COLO829 (cell line): ENCODE measurements at regions not wholly inside any gene's neighbourhood (a gene's known extent, or its start where the extent isn't known, plus 50 kb on each side); places are given as distances from the start of the nearest gene placed in this dataset.

ENCODE experiments used
- DNase-seq: peaks from one replicate; pipeline ENCODE4 v3.0.0; 2012; ENCODE audit warnings: low spot score

GRCh38 chr6:22668717-22669116 lies 99.4 kb downstream of the HDGFL1 start:
- DNase-seq = no peak

GRCh38 chr6:22670605-22671004 lies 101.2 kb downstream of the HDGFL1 start:
- DNase-seq = peak; percentile 19

GRCh38 chr6:22673474-22673873 lies 104.1 kb downstream of the HDGFL1 start:
- DNase-seq = no peak

GRCh38 chr6:22680950-22681349 lies 111.6 kb downstream of the HDGFL1 start:
- no peak for DNase-seq

- DNase-seq = no peak
Observed at GRCh38 chr6:22681761-22682160, 112.4 kb downstream of the HDGFL1 start.

GRCh38 chr6:22682979-22683378 lies 113.6 kb downstream of the HDGFL1 start:
- DNase-seq = no peak

GRCh38 chr6:22690446-22690845 lies 121.1 kb downstream of the HDGFL1 start:
- DNase-seq = peak; percentile 43

- no peak for DNase-seq
Observed at GRCh38 chr6:22694092-22694724, 124.8 kb downstream of the HDGFL1 start.

- DNase-seq = no peak
Observed at GRCh38 chr6:22696481-22696880, 127.1 kb downstream of the HDGFL1 start.

- no peak for DNase-seq
Observed at GRCh38 chr6:22697306-22697705, 127.9 kb downstream of the HDGFL1 start.

GRCh38 chr6:22699151-22699550 lies 129.8 kb downstream of the HDGFL1 start:
- DNase-seq = no peak

GRCh38 chr6:22706651-22707050 lies 137.3 kb downstream of the HDGFL1 start:
- no peak for DNase-seq

- DNase-seq = no peak
Observed at GRCh38 chr6:22708469-22708868, 139.1 kb downstream of the HDGFL1 start.

- peak; percentile 84 for DNase-seq
Observed at GRCh38 chr6:22709803-22710202, 140.4 kb downstream of the HDGFL1 start.

- DNase-seq = no peak
Observed at GRCh38 chr6:22716721-22717120, 147.4 kb downstream of the HDGFL1 start.

- no peak for DNase-seq
Observed at GRCh38 chr6:22717915-22718314, 148.5 kb downstream of the HDGFL1 start.

- DNase-seq = no peak
Observed at GRCh38 chr6:22722913-22723312, 153.5 kb downstream of the HDGFL1 start.

- no peak for DNase-seq
Observed at GRCh38 chr6:22726966-22727365, 157.6 kb downstream of the HDGFL1 start.

- DNase-seq = no peak
Observed at GRCh38 chr6:22727710-22728109, 158.3 kb downstream of the HDGFL1 start.

- DNase-seq = peak; percentile 30
Observed at GRCh38 chr6:22732176-22732970, 163.0 kb downstream of the HDGFL1 start.

- no peak for DNase-seq
Observed at GRCh38 chr6:22736740-22737139, 167.4 kb downstream of the HDGFL1 start.

GRCh38 chr6:22737331-22737730 lies 168.0 kb downstream of the HDGFL1 start:
- DNase-seq = peak; percentile 85

GRCh38 chr6:22738194-22738593 lies 168.8 kb downstream of the HDGFL1 start:
- no peak for DNase-seq

GRCh38 chr6:22747571-22747970 lies 178.2 kb downstream of the HDGFL1 start:
- no peak for DNase-seq
